ENCODE measurements at regions not wholly inside any gene's neighbourhood (a gene's known extent, or its start where the extent isn't known, plus 50 kb on each side); places are given as distances from the start of the nearest gene placed in this dataset.
A peak's percentile ranks its signal among the peaks of the same experiment; 100 is the strongest.

GRCh38 chr3:30352410-30353318 is 253.7 kb upstream of the TGFBR2 start:
- intact Hi-C loops (cut with micrococcal nuclease): no loop called here
- Histone ChIP-seq H3K9ac (ENCODE audit: insufficient read depth, low read length, poor library complexity, severe bottlenecking) (no peak overlapping the region), H3K27ac (ENCODE audit: low read depth in 1 of 2, low read length in 2 of 2) (no peak overlapping the region), H3K27me3 (ENCODE audit: control insufficient read depth in 2 of 2, insufficient read depth in 2 of 2, low read length in 2 of 2) (no peaks in the 10 kb centered on the region), H3K9me3 (replicated peaks in 1 of 2; ENCODE audit: control insufficient read depth in 1 of 2, insufficient read depth in 1 of 2, low read length in 2 of 2) (no peaks in the 10 kb centered on the region), H3K36me3 (replicated peaks in 1 of 2; ENCODE audit: control insufficient read depth in 1 of 2, insufficient read depth in 2 of 2, low read length in 2 of 2) (no peaks in the 10 kb centered on the region), H3K4me1 (ENCODE audit: control insufficient read depth in 1 of 2, insufficient read depth in 2 of 2, low read length in 2 of 2) (peaks cover 5% of the 10 kb centered on the region in 2 donors), H3K4me2 (replicated peaks; ENCODE audit: extremely low read depth, low read length, poor library complexity, severe bottlenecking) (no peak overlapping the region), H2AFZ (ENCODE audit: insufficient read depth, low read depth, low read length, poor library complexity, severe bottlenecking) (no peak overlapping the region), H3K79me2 (ENCODE audit: insufficient read depth, low read length) (no peaks in the 10 kb centered on the region), H3K4me3 (replicated peaks in 1 of 3; ENCODE audit: low read depth in 2 of 3, low read length in 3 of 3) (no peak overlapping the region), H4K20me1 (ENCODE audit: insufficient read depth, low read length) (no peaks in the 10 kb centered on the region)
- Mint-ChIP-seq H3K27ac (peak overlapping the region in 1 of 7 donors; percentile 56), H3K27me3 (ENCODE audit: low read depth in 3 of 3) (peaks cover 0 to 2% (median 0%) of the 10 kb centered on the region in 3 donors), H3K4me3 (no peak overlapping the region), H3K9me3 (no peaks in the 10 kb centered on the region), H3K4me1 (peaks cover 5% of the 10 kb centered on the region), H3K36me3 (no peaks in the 10 kb centered on the region)
- 100% methylated on average over 1 of the region's 1 CpG for WGBS (ENCODE audit: insufficient coverage)
- TF ChIP-seq CTCF (IDR thresholded peaks at IDR 0.05): no peak
- no peak for DNase-seq

GRCh38 chr3:30353711-30354467 is 252.5 kb upstream of the TGFBR2 start:
- DNase-seq: no peak
- H3K9ac ChIP-seq (ENCODE audit: insufficient read depth, low read length, poor library complexity, severe bottlenecking): no peak overlapping the region
- peaks cover 5% of the 10 kb centered on the region for H3K4me1 Mint-ChIP-seq
- no peak overlapping the region for H2AFZ ChIP-seq (ENCODE audit: insufficient read depth, low read depth, low read length, poor library complexity, severe bottlenecking)
- no peak overlapping the region for H3K4me3 Mint-ChIP-seq
- intact Hi-C loops (cut with micrococcal nuclease): no loop called here
- H3K9me3 ChIP-seq (replicated peaks in 1 of 2; ENCODE audit: control insufficient read depth in 1 of 2, insufficient read depth in 1 of 2, low read length in 2 of 2): no peaks in the 10 kb centered on the region
- peak overlapping the region in 1 of 7 donors; percentile 66 for H3K27ac Mint-ChIP-seq
- H4K20me1 ChIP-seq (ENCODE audit: insufficient read depth, low read length): no peaks in the 10 kb centered on the region
- no peaks in the 10 kb centered on the region for H3K36me3 Mint-ChIP-seq
- no peaks in the 10 kb centered on the region for H3K36me3 ChIP-seq (replicated peaks in 1 of 2; ENCODE audit: control insufficient read depth in 1 of 2, insufficient read depth in 2 of 2, low read length in 2 of 2)
- WGBS (ENCODE audit: insufficient coverage): no CpG with 5 or more reads among the region's 1 CpG
- peaks cover 0 to 2% (median 0%) of the 10 kb centered on the region in 3 donors for H3K27me3 Mint-ChIP-seq (ENCODE audit: low read depth in 3 of 3)
- no peak overlapping the region for H3K4me2 ChIP-seq (replicated peaks; ENCODE audit: extremely low read depth, low read length, poor library complexity, severe bottlenecking)
- H3K27ac ChIP-seq (ENCODE audit: low read depth in 1 of 2, low read length in 2 of 2): no peak overlapping the region
- no peak for TF ChIP-seq CTCF (IDR thresholded peaks at IDR 0.05)
- no peaks in the 10 kb centered on the region for H3K79me2 ChIP-seq (ENCODE audit: insufficient read depth, low read length)
- no peak overlapping the region for H3K4me3 ChIP-seq (replicated peaks in 1 of 3; ENCODE audit: low read depth in 2 of 3, low read length in 3 of 3)
- H3K9me3 Mint-ChIP-seq: peaks cover 0 to 3% (median 0%) of the 10 kb centered on the region in 7 donors
- H3K4me1 ChIP-seq (ENCODE audit: control insufficient read depth in 1 of 2, insufficient read depth in 2 of 2, low read length in 2 of 2): peaks cover 5% of the 10 kb centered on the region in 2 donors
- no peaks in the 10 kb centered on the region for H3K27me3 ChIP-seq (ENCODE audit: control insufficient read depth in 2 of 2, insufficient read depth in 2 of 2, low read length in 2 of 2)

All from CD14-positive monocyte (primary cell).